NCI-H146 treated with DMSO at 0.1 percent for 48 hours (cell line): ENCODE measurements at regions not wholly inside any gene's neighbourhood (a gene's known extent, or its start where the extent isn't known, plus 50 kb on each side); places are given as distances from the start of the nearest gene placed in this dataset.
A peak's percentile ranks its signal among the peaks of the same experiment; 100 is the strongest.
"Not testable (repeated sequence)": the region's sequence is repeated elsewhere in the genome, so short reads cannot be mapped to it uniquely, and the experiment has no call there.

Experiments
- DNase-seq: peaks from one replicate; lab custom pipeline; 2025; ENCODE audit not compliant: unreplicated experiment; lab: John Stamatoyannopoulos, UW

DNA sequence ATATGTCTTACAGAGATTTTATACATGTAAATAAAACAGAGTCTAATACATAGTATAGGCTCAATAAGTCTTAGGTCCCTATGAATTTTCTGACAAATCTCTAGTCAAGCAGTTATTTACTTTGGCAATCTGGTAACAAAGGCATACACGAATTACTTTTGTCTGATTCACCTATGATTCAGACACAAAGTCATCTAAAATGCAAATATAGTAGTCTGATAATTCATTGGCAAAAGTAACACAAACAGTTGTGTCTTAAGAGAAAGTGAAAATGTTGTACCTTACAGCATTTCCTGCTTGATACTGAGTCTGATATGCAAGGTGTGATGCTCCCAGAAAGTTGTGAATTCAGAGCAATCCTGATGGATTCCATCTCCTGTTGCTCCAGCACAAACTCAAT is 209.4 kb upstream of the PRSS1 start:
- DNase-seq, result no peak

DNA sequence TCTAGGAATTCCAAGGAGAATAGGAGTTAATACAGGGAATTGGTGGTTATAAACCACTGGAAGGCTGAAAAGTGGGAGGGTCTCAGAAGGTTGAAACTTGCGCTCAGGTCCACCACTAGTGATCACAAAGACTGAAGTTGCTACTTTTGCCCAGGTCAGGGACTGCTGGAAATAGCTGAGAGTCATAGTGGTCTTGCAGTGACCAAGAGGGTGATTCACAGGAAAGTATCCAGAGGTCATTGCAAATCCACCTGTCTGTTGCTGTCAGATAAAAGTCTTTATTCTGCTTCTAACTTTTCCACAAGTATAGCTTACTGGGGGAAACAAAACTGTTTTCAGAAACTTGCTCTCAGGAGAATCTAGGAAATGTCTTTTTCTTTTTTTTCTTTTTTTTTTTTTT is 211.5 kb upstream of the PRSS1 start:
- no peak for DNase-seq

DNA sequence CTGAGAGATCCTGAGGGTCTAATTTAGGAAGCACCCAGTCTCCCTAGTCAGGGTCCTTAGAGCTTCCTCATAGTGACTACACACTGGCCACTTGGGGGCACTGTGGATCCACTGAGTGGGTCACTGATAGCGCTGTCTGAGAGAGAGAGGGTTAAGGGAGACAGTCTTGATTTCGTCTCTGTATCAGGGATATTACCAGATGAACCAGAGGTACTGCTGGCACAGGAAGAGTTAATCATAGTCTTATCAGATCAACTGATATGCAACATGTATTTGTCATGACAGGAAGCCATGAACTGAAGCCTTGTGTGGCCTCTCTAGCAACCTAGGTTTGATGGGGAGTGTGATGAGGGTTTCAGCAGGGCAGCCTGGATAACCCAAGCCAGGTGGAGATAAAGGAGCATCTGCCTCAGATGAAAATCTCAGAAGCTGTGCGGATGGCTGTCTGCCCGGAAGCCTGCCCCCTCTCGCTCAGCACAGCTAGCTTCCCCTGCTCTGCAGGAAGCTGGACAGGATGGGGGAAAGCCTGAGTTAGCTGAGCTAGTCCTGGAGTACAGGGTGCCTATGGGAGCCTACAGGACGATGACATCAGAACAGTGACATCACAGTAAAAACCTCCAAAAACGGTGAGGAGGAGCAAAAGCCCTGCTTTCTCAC is 214.0 kb upstream of the PRSS1 start:
- DNase-seq, result no peak

DNA sequence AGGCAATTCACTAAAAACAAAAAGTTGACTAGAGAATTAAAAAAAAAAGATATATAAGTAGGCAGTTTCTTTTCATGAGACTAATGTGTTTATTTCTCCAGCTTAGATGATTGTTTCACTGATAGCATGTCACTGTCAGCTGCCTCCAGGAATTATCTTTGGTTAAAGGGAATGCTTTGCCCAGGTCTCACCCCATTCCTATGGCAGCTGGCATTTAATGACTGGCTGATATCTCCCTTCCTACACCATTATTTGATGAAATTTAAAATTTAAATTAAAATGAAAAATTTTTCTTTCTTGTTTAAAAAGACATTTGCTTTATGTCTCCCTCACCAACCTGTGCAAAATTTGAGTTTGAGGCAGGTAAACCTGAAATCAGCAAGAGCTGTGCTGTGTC is 214.5 kb upstream of the PRSS1 start:
- no peak for DNase-seq

DNA sequence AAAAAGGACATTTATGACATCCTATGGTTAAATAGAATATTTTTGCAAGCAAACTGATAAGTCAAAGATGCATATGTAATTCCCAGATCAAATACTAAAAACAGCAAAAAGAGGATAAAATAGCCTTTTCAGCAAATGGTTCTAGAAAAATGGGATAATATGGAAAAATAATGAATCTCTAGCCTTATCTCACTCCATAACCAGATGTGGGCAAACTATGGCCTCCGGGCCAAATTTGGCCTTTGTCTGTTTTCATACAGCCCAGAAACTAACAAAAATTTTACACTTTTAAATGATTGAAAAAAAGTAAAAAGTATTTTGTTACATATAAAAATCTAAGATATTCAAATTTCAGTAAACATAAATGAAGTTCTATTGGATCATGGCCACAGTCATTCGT is 215.4 kb upstream of the PRSS1 start:
- no peak for DNase-seq

DNA sequence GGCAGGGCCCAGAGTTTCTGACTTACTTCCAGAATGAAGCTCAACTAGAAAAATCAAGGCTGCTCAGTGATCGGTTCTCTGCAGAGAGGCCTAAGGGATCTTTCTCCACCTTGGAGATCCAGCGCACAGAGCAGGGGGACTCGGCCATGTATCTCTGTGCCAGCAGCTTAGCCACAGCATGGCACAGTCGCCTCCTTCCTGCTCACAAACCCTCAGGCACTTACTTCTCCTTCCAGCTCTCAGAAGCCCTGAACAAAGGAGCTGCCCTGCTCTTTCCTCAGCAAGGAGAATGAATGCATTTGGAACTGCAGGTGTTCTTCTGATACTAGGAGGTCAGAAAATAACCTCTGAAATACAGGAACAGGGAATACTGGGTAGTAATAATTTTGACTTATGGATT is 219.7 kb upstream of the PRSS1 start:
- DNase-seq, result no peak

DNA sequence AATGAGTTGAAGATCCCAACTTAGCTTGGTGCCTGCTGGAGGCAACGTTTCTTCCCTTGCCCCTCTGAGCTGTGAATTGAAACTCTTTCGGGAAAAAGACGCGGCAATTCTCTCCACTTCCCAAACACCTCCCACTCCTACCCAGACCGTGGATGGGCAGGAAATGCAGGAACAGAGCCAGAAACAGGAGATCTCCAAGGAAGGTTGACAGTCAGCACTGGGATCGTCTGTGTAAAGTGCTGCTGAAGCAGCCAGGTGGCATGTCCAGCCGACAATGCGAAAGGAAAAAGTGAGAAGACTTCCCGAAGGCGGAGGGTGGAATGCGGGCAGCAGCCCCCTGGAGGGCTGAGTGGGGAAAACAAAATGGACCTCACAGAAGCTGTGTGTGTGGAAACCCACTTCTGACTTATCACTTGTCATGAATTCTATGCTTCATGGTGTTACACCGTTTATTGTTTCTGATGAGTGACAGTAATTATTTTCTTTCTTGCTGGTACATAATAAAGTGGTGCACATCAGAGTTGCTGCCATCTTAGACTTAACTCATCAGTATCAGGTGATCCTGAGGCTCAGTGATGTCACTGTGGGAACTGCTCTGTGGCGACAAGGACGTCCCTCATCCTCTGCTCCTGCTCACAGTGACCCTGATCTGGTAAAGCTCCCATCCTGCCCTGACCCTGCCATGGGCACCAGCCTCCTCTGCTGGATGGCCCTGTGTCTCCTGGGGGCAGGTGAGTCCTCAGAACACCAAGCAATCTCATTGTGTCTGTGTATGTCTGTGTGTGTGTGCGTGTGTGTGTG is 220.5 kb upstream of the PRSS1 start:
- DNase-seq, result no peak

DNA sequence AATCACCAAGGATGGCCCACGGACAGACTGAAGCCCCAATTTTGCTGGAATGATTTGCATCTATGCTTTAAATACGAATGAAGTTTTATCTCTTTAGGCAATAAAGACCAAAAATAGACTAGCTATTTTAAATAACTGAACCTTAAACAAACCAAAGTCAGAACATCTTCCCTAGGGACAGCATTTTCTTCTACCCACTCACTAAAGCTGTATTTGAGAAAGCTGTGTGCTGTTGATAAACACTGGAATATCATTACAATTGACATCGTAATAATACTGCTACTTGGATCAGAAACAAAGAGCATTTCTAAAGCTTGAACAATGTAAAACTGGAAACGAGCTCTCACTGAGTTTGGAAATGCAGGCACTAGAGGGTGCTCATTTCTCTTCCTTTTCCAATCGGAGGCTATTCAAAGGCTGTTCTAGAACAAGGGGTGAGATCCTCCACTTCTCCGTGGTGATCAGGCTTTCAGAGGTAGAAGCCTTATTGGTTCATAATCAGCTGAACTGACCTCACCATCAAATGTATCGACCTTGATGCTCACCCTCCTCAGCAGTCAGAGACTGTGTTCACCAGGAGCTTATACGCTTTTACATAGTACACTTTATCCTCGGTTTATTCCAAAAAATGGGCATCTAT is 225.3 kb upstream of the PRSS1 start:
- DNase-seq, result no peak

DNA sequence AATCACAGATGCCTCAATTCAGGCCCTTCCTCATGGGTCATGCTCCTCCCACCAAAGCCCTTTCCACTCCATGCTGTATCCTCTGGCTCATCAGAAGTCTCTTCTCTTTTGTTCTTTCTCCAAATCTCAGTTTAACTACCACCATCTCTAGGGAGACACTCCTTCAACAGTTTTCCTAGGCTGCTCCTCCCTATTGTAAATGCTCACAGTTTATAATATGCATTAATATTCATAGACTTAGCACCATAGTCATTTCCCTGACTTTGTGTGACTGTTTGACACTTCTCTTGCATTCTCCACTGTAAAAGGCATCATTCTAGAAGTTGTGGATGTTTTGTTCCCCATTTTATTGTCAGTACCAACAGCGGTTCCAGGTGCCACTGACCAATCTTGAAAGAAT is 226.5 kb upstream of the PRSS1 start:
- no peak for DNase-seq

DNA sequence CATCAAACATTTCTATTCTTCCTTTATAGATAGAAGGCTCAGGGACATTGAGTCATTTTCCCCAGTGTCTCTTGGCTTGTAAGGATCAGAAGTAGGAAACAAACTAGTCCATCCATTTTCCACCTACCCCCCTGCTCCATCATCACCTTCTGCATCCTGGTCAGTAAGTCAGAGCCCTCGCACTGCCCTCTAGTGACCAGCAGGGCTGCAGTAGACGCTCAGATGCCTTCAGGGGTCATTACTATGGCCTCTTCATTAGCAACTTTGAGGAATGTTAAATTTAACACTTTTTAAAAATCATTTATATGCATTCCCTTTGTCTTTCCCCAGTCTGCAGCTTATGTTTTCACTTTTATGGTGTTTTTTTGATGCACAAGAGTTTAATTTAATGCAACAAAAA is 228.4 kb upstream of the PRSS1 start:
- DNase-seq, result not testable (repeated sequence)

DNA sequence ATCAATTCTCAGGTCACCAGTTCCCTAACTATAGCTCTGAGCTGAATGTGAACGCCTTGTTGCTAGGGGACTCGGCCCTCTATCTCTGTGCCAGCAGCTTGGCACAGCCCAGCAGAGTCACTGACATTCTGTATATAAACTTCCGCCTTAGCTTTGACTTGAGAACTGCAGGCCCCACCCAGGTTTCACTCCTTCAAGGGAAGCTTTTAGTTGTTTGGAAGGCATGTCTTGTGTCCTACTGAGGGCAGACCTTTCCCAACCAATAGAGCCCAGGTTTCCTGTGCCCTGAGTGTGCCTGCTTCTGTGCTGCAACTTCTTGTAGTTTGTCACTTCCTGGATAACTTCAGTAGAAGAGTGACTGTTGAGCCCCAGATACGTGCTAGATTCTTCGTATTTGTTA is 228.8 kb upstream of the PRSS1 start:
- not testable (repeated sequence) for DNase-seq

DNA sequence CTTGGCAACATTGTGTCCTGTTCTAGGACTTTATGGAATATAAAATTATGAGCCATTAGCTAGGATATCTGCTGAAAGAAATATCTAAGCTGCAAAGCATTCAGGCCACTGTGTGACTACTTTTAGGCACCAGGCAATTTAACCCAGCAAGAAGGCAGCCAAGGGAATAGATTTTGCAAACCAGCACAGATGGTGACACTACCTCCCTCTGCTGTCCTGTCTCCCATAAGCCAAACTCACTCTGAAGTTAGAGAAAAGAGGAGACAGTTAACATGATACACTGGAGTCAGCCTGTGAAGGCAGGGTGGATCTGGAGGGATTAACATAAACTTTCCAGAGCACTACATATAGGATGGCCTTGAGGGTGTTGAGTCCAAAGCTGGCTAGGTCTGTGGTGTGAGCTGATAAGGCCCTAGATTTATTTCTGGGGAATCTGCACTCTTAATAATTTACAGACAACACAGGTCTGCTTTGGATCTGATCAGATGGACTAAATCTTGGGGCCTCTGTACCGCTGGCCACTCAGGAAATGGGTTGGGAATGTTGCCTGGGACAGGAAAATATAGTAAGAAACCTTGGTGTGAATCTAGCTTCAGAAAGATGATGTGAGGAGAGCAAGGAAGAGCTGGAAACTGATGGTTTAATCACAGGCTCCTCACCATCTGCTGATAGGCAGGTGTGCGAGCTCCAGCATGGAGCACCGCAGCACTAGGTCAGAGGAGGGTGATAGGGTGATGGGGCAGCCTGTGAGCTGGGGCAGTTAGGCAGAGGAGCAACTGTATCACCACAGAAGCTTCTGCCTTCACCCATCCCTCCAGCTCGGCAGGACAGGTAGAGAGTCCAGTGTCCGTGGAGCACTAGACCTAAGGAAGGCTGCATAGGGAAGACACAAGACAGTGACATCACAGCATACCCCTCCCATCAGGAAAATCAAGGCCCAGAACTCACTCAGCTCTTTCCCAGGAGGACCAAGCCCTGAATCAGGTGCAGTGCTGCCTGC is 229.9 kb upstream of the PRSS1 start:
- no peak for DNase-seq

DNA sequence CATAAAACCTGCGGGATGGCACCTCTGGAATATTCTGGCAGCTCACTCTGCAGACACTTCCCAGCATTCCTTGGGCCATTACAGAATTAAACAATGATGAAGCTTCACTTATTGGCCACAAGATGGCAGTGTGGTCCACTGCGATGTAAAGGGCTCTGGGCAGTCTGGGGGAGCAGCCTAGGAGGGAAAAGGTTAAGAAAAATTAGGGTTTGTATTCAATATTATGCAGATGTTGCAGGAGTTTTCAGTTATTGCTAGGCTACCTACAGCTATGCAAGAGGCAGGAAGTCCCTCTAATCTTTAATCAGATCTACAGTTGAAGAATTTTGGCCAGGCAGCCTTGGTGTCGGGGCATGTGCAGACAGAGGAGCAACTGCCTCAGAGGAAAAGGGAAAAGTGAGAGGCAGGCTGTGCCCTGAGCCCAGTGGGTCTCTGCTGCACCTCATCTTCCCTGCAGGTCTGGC is 233.2 kb upstream of the PRSS1 start:
- peak; percentile 5 for DNase-seq

DNA sequence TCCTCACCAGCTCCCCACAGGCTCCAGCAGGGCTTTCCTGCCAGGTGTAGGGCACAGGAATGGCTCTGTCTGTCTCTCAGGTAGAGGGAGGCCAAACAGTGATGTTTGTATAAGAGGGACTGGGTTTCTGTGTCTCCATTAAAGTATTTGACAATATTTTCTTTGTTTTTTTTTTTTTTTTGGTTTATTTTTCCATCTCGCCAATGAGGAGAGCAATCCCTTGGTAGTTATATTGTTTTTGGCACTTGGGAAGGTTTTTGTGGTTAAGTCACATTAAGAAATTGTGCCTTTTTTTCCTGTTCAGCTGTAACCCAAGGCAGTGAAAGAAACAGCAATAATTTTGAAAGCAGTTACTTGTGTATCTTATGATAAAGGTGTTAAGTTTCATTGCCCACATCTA is 234.6 kb upstream of the PRSS1 start:
- not testable (repeated sequence) for DNase-seq

DNA sequence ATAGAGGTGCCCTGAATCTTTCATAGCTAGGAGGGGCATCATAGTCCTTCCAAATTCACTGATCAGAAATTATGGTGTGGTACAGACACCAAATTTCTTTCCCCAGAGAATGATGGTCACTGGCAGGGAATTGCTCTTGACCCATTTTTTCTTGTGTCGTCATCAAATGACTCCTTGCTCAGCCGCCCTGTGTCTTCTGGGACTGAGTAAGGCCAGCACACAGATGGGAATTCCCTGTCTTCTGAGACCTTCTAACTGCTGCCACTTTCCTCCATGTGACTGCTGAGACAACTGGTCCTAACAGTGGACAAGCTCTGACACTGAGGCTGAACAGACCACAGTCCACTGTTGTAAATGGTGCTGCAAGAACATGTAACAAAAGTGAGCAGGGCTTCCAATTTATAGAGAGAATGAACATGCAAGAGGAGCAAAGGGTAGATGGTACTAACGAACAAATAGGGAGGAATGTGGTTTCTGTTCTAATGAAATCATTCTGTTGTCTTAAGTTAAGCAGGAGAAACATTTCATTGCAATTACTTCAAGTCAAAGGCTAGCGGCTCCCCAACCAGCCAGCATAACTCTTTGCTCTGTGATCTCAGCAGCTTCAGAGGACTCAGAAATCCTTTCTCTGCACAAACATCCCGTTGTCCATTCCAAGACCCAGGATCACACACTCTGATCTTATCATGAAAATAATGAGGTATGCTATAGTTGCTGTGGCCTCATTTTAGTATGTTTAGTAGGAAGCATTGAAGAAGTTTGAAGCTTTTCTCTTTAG is 235.9 kb upstream of the PRSS1 start:
- no peak for DNase-seq

DNA sequence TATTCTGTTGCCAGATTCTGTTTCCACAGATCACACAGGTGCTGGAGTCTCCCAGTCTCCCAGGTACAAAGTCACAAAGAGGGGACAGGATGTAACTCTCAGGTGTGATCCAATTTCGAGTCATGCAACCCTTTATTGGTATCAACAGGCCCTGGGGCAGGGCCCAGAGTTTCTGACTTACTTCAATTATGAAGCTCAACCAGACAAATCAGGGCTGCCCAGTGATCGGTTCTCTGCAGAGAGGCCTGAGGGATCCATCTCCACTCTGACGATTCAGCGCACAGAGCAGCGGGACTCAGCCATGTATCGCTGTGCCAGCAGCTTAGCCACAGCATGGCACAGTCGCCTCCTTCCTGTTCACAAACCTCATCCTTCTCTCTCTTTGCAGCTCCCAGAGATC is 237.5 kb upstream of the PRSS1 start:
- no peak for DNase-seq

DNA sequence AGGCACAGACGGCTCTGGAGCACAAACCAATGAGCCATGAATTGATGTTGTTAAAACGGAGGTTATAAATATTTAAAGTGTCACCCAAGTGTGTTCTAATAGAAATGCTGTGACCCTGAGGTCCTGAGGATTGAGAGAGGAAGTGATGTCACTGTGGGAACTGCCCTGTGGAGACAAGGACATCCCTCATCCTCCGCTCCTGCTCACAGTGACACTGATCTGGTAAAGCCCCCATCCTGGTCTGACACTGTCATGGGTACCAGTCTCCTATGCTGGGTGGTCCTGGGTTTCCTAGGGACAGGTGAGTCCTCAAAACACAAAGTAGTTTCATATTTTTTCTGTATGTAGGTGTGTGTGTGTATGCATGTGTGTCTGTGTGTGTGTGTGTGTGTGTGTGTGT is 237.9 kb upstream of the PRSS1 start:
- DNase-seq, result no peak

DNA sequence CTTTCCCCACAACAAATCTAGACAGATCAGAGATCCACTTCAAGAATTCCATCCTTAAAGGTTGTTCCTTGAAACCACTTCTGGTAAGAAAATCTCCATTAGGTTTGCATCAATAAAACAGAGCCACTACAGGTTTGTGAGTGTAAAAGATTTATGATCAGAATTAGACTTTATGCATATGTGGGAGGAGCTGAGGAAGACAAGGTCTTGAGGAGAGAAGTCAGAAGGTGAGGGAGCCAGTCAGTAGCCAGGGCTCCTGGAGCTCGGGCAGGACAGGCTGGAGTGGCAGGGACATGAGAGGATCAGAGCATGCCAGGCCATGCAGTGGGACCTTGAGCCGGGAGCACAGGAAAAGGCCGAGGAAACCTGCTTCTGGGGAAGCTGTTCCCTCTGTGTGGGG is 240.0 kb upstream of the PRSS1 start:
- not testable (repeated sequence) for DNase-seq

DNA sequence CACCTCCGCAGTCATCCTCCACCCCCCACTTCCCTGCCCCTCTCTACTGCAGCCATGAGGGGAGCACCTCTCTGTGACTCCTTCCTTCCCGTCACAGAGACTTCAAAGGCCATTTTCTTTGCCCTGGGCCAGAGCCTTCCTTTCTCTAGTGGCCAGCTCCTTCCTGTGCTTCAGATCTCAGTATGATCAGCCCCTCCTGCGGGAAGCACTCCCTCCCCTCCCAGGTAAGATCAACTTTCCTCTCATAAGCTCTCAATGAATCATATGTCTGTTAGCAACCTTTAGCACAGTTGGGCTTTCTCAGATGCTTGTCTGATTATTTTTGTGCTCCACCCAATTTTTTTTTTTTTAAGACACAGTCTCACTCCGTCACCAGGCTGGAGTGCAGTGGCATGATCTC is 241.0 kb upstream of the PRSS1 start:
- DNase-seq, result no peak

DNA sequence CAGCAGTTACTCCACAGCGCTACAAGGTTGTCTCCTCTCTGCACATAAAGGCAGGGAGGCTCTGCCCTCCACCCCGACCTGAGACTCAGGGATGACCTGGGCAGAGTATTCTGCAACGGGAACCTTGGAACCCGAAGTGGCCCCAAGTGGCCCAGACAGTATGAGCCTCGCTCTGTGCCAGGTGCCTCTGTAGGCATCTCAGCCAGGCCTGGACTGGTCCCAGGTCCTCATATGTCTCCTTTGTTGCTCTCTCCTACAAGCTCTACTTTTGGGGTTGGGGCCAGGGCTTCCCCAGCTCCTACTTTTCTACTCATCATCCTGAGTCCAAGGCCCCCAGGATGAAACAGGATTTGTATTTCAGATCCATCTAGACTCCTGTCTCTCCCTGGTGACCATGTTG is 241.5 kb upstream of the PRSS1 start:
- DNase-seq, result no peak
